ENCODE measurements at regions not wholly inside any gene's neighbourhood (a gene's known extent, or its start where the extent isn't known, plus 50 kb on each side); places are given as distances from the start of the nearest gene placed in this dataset.

DNA sequence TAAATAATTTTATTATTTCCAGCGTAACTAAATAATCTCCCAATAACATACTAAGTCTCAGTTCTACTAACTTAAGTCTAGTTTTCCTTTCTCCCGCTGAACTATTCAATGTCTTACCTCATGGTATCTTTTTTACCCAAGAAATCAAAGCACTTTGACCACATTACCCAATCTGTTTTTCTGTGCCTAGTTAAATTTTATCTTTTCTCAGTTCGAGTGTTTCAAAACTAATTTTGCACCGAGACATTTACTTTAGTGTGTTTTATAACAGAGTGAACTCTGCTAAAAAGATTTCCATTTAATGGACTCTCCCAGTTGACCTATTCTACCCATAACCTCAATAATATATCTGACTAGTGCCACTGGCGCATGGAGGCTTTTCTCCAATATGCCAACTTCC lies 67.6 kb upstream of the IRF2 start:
- TF ChIP-seq, protein P1, sequence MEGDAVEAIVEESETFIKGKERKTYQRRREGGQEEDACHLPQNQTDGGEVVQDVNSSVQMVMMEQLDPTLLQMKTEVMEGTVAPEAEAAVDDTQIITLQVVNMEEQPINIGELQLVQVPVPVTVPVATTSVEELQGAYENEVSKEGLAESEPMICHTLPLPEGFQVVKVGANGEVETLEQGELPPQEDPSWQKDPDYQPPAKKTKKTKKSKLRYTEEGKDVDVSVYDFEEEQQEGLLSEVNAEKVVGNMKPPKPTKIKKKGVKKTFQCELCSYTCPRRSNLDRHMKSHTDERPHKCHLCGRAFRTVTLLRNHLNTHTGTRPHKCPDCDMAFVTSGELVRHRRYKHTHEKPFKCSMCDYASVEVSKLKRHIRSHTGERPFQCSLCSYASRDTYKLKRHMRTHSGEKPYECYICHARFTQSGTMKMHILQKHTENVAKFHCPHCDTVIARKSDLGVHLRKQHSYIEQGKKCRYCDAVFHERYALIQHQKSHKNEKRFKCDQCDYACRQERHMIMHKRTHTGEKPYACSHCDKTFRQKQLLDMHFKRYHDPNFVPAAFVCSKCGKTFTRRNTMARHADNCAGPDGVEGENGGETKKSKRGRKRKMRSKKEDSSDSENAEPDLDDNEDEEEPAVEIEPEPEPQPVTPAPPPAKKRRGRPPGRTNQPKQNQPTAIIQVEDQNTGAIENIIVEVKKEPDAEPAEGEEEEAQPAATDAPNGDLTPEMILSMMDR (conservative IDR thresholded peaks at IDR 0.05; ENCODE audit: low read depth, low read length): no peak
- TF ChIP-seq EZH2 (IDR thresholded peaks at IDR 0.05; ENCODE audit: borderline replicate concordance, low read depth, low read length, poor library complexity, severe bottlenecking): no peak

All from A673 (cell line).